ENCODE measurements at regions not wholly inside any gene's neighbourhood (a gene's known extent, or its start where the extent isn't known, plus 50 kb on each side); places are given as distances from the start of the nearest gene placed in this dataset.

- H3K4me2 ChIP-seq (ENCODE audit: insufficient read depth, low read length, poor library complexity, severe bottlenecking) = no peak overlapping the region
- H3K4me3 ChIP-seq (ENCODE audit: low read length in 2 of 2) = no peak overlapping the region
- no peak overlapping the region for H2BK120ac ChIP-seq (ENCODE audit: low read depth, low read length)
- WGBS, 2 donors (ENCODE audit: extremely low coverage in 2 of 2, insufficient read length in 2 of 2, insufficient replicate concordance in 1 of 2) = no CpG with 5 or more reads among the region's 1 CpG
- H3K9me3 ChIP-seq (replicated peaks in 1 of 2; ENCODE audit: control insufficient read depth in 2 of 2, insufficient read depth in 1 of 2, low read depth in 1 of 2, low read length in 2 of 2) = no peaks in the 10 kb centered on the region
- no peaks in the 10 kb centered on the region for H3K36me3 ChIP-seq (replicated peaks in 1 of 2; ENCODE audit: control insufficient read depth in 2 of 2, insufficient read depth in 2 of 2, low read length in 2 of 2)
- no peak overlapping the region for H2BK5ac ChIP-seq (ENCODE audit: low read length)
- no peak overlapping the region for H2BK12ac ChIP-seq (ENCODE audit: low read length)
- no peak overlapping the region for H3K23ac ChIP-seq (ENCODE audit: low read depth, low read length, poor library complexity)
- H2AK5ac ChIP-seq (ENCODE audit: low read depth, low read length) = no peak overlapping the region
- no peak overlapping the region for H4K91ac ChIP-seq (ENCODE audit: low read depth, low read length, poor library complexity)
- H3K4me1 ChIP-seq (ENCODE audit: control insufficient read depth in 2 of 2, insufficient read depth in 1 of 2, low read depth in 1 of 2, low read length in 2 of 2) = no peaks in the 10 kb centered on the region
- H3K18ac ChIP-seq (ENCODE audit: low read length) = no peak overlapping the region
- no peak for DNase-seq (ENCODE audit: low spot score)
- no peak overlapping the region for H3K9ac ChIP-seq (ENCODE audit: low read depth, low read length, poor library complexity)
- no peaks in the 10 kb centered on the region for H3K27me3 ChIP-seq (ENCODE audit: control insufficient read depth in 3 of 3, insufficient read depth in 3 of 3, low read depth in 1 of 3, low read length in 3 of 3)
- H4K8ac ChIP-seq (ENCODE audit: low read depth, low read length) = no peak overlapping the region
- no peak overlapping the region for H2BK15ac ChIP-seq (ENCODE audit: low read length)
- H3K14ac ChIP-seq (ENCODE audit: low read length) = no peak overlapping the region
- H3K27ac ChIP-seq (replicated peaks; ENCODE audit: low read length) = no peak overlapping the region
- no peaks in the 10 kb centered on the region for H3K79me1 ChIP-seq (ENCODE audit: low read depth, low read length)
- no peak overlapping the region for H2AFZ ChIP-seq (ENCODE audit: low read length)
- H3K4ac ChIP-seq (ENCODE audit: low read length) = no peak overlapping the region
These were observed 336.5 kb upstream of the SEMA6A start for GRCh38 chr5:116911074-116911473.

DNA sequence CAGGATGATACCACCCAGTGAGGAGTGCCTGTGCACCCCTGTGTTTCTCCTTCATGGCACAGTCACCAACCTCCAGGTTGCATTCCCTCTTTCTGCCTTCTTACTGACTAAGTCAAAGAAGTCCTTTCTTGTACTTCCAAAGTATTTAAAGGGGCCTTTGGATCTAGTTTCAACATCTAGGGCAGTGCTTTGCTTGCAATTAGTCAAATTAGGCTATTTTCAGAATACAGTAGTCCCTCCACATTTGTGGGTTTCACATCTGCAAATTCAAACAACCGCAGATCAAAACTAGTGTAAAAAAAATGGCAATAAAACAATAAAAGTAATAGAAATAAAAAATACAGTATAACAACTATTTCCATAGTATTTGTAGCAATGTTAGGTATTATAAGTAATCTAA is 333.9 kb upstream of the SEMA6A start:
- H4K91ac ChIP-seq (ENCODE audit: low read depth, low read length, poor library complexity) = no peak overlapping the region
- H2AFZ ChIP-seq (ENCODE audit: low read length) = no peak overlapping the region
- no peak overlapping the region for H3K4me2 ChIP-seq (ENCODE audit: insufficient read depth, low read length, poor library complexity, severe bottlenecking)
- no CpG with 5 or more reads among the region's 1 CpG for WGBS, 2 donors (ENCODE audit: extremely low coverage in 2 of 2, insufficient read length in 2 of 2, insufficient replicate concordance in 1 of 2)
- H2BK120ac ChIP-seq (ENCODE audit: low read depth, low read length) = no peak overlapping the region
- H3K9ac ChIP-seq (ENCODE audit: low read depth, low read length, poor library complexity) = no peak overlapping the region
- no peaks in the 10 kb centered on the region for H3K27me3 ChIP-seq (ENCODE audit: control insufficient read depth in 3 of 3, insufficient read depth in 3 of 3, low read depth in 1 of 3, low read length in 3 of 3)
- H3K9me3 ChIP-seq (replicated peaks in 1 of 2; ENCODE audit: control insufficient read depth in 2 of 2, insufficient read depth in 1 of 2, low read depth in 1 of 2, low read length in 2 of 2) = no peaks in the 10 kb centered on the region
- H3K27ac ChIP-seq (replicated peaks; ENCODE audit: low read length) = no peak overlapping the region
- H3K18ac ChIP-seq (ENCODE audit: low read length) = no peak overlapping the region
- no peak overlapping the region for H3K23ac ChIP-seq (ENCODE audit: low read depth, low read length, poor library complexity)
- no peak overlapping the region for H3K14ac ChIP-seq (ENCODE audit: low read length)
- DNase-seq (ENCODE audit: low spot score) = no peak
- no peak overlapping the region for H2BK15ac ChIP-seq (ENCODE audit: low read length)
- no peaks in the 10 kb centered on the region for H3K4me1 ChIP-seq (ENCODE audit: control insufficient read depth in 2 of 2, insufficient read depth in 1 of 2, low read depth in 1 of 2, low read length in 2 of 2)
- H3K79me1 ChIP-seq (ENCODE audit: low read depth, low read length) = no peaks in the 10 kb centered on the region
- H2BK5ac ChIP-seq (ENCODE audit: low read length) = no peak overlapping the region
- no peaks in the 10 kb centered on the region for H3K36me3 ChIP-seq (replicated peaks in 1 of 2; ENCODE audit: control insufficient read depth in 2 of 2, insufficient read depth in 2 of 2, low read length in 2 of 2)
- no peak overlapping the region for H2AK5ac ChIP-seq (ENCODE audit: low read depth, low read length)
- no peak overlapping the region for H3K4ac ChIP-seq (ENCODE audit: low read length)
- H3K4me3 ChIP-seq (ENCODE audit: low read length in 2 of 2) = no peak overlapping the region
- H4K8ac ChIP-seq (ENCODE audit: low read depth, low read length) = no peak overlapping the region
- no peak overlapping the region for H2BK12ac ChIP-seq (ENCODE audit: low read length)

- DNase-seq (ENCODE audit: low spot score) = no peak
- no CpG with 5 or more reads among the region's 3 CpGs for WGBS, 2 donors (ENCODE audit: extremely low coverage in 2 of 2, insufficient read length in 2 of 2, insufficient replicate concordance in 1 of 2)
- no peak overlapping the region for H3K14ac ChIP-seq (ENCODE audit: low read length)
These were observed 331.3 kb upstream of the SEMA6A start for GRCh38 chr5:116905885-116906284.

GRCh38 chr5:116900793-116901192 is 326.2 kb upstream of the SEMA6A start:
- H3K14ac ChIP-seq (ENCODE audit: low read length) = no peak overlapping the region

More at GRCh38 chr5:116905885-116906284, 331.3 kb upstream of the SEMA6A start:
- Histone ChIP-seq H3K27me3 (ENCODE audit: control insufficient read depth in 3 of 3, insufficient read depth in 3 of 3, low read depth in 1 of 3, low read length in 3 of 3) (no peaks in the 10 kb centered on the region), H3K4me1 (ENCODE audit: control insufficient read depth in 2 of 2, insufficient read depth in 1 of 2, low read depth in 1 of 2, low read length in 2 of 2) (no peaks in the 10 kb centered on the region), H2AFZ (ENCODE audit: low read length) (no peak overlapping the region), H3K9ac (ENCODE audit: low read depth, low read length, poor library complexity) (no peak overlapping the region), H3K9me3 (replicated peaks in 1 of 2; ENCODE audit: control insufficient read depth in 2 of 2, insufficient read depth in 1 of 2, low read depth in 1 of 2, low read length in 2 of 2) (no peaks in the 10 kb centered on the region), H3K27ac (replicated peaks; ENCODE audit: low read length) (no peak overlapping the region), H3K4me2 (ENCODE audit: insufficient read depth, low read length, poor library complexity, severe bottlenecking) (no peak overlapping the region), H2BK12ac (ENCODE audit: low read length) (no peak overlapping the region), H3K4me3 (ENCODE audit: low read length in 2 of 2) (no peak overlapping the region), H4K8ac (ENCODE audit: low read depth, low read length) (no peak overlapping the region), H2BK15ac (ENCODE audit: low read length) (no peak overlapping the region), H3K36me3 (replicated peaks in 1 of 2; ENCODE audit: control insufficient read depth in 2 of 2, insufficient read depth in 2 of 2, low read length in 2 of 2) (no peaks in the 10 kb centered on the region), H2BK120ac (ENCODE audit: low read depth, low read length) (no peak overlapping the region), H3K79me1 (ENCODE audit: low read depth, low read length) (no peaks in the 10 kb centered on the region), H2BK5ac (ENCODE audit: low read length) (no peak overlapping the region), H3K18ac (ENCODE audit: low read length) (no peak overlapping the region), H3K4ac (ENCODE audit: low read length) (no peak overlapping the region), H2AK5ac (ENCODE audit: low read depth, low read length) (no peak overlapping the region), H3K23ac (ENCODE audit: low read depth, low read length, poor library complexity) (no peak overlapping the region), H4K91ac (ENCODE audit: low read depth, low read length, poor library complexity) (no peak overlapping the region)

More at GRCh38 chr5:116900793-116901192, 326.2 kb upstream of the SEMA6A start:
- no peak overlapping the region for H2AK5ac ChIP-seq (ENCODE audit: low read depth, low read length)
- H3K27me3 ChIP-seq (ENCODE audit: control insufficient read depth in 3 of 3, insufficient read depth in 3 of 3, low read depth in 1 of 3, low read length in 3 of 3) = no peaks in the 10 kb centered on the region
- no peaks in the 10 kb centered on the region for H3K9me3 ChIP-seq (replicated peaks in 1 of 2; ENCODE audit: control insufficient read depth in 2 of 2, insufficient read depth in 1 of 2, low read depth in 1 of 2, low read length in 2 of 2)
- H2BK12ac ChIP-seq (ENCODE audit: low read length) = no peak overlapping the region
- no CpG with 5 or more reads among the region's 1 CpG for WGBS, 2 donors (ENCODE audit: extremely low coverage in 2 of 2, insufficient read length in 2 of 2, insufficient replicate concordance in 1 of 2)
- no peaks in the 10 kb centered on the region for H3K36me3 ChIP-seq (replicated peaks in 1 of 2; ENCODE audit: control insufficient read depth in 2 of 2, insufficient read depth in 2 of 2, low read length in 2 of 2)
- no peak overlapping the region for H2BK5ac ChIP-seq (ENCODE audit: low read length)
- H3K23ac ChIP-seq (ENCODE audit: low read depth, low read length, poor library complexity) = no peak overlapping the region
- no peak overlapping the region for H2AFZ ChIP-seq (ENCODE audit: low read length)
- H3K18ac ChIP-seq (ENCODE audit: low read length) = no peak overlapping the region
- no peak overlapping the region for H3K4me2 ChIP-seq (ENCODE audit: insufficient read depth, low read length, poor library complexity, severe bottlenecking)
- no peaks in the 10 kb centered on the region for H3K4me1 ChIP-seq (ENCODE audit: control insufficient read depth in 2 of 2, insufficient read depth in 1 of 2, low read depth in 1 of 2, low read length in 2 of 2)
- DNase-seq (ENCODE audit: low spot score) = no peak
- H4K91ac ChIP-seq (ENCODE audit: low read depth, low read length, poor library complexity) = no peak overlapping the region
- no peak overlapping the region for H3K9ac ChIP-seq (ENCODE audit: low read depth, low read length, poor library complexity)
- H3K27ac ChIP-seq (replicated peaks; ENCODE audit: low read length) = no peak overlapping the region
- H3K79me1 ChIP-seq (ENCODE audit: low read depth, low read length) = no peaks in the 10 kb centered on the region
- H4K8ac ChIP-seq (ENCODE audit: low read depth, low read length) = no peak overlapping the region
- H2BK120ac ChIP-seq (ENCODE audit: low read depth, low read length) = no peak overlapping the region
- no peak overlapping the region for H3K4me3 ChIP-seq (ENCODE audit: low read length in 2 of 2)
- H3K4ac ChIP-seq (ENCODE audit: low read length) = no peak overlapping the region
- H2BK15ac ChIP-seq (ENCODE audit: low read length) = no peak overlapping the region

Data from neuronal stem cell (in vitro differentiated cells).